ENCODE measurements at regions not wholly inside any gene's neighbourhood (a gene's known extent, or its start where the extent isn't known, plus 50 kb on each side); places are given as distances from the start of the nearest gene placed in this dataset.

DNA sequence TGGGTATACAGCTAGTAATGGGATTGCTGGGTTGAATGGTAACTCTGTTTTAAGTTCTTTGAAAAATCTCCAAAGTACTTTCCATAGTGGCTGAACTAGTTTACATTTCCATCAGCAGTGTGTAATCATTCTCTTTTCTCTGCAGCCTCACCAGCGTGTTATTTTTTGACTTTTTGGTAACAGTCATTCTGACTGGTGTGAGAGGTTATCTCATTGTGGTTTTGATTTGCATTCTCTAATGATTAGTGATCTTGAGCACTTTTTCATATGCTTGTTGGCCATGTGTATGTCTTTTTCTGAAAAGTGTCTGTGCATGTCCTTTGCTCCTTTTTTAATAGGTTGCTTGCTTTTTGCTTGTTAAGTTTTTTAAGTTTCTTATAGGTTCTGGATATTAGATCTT, 194.2 kb upstream of the PHACTR1 start:
- TF ChIP-seq, protein P1, sequence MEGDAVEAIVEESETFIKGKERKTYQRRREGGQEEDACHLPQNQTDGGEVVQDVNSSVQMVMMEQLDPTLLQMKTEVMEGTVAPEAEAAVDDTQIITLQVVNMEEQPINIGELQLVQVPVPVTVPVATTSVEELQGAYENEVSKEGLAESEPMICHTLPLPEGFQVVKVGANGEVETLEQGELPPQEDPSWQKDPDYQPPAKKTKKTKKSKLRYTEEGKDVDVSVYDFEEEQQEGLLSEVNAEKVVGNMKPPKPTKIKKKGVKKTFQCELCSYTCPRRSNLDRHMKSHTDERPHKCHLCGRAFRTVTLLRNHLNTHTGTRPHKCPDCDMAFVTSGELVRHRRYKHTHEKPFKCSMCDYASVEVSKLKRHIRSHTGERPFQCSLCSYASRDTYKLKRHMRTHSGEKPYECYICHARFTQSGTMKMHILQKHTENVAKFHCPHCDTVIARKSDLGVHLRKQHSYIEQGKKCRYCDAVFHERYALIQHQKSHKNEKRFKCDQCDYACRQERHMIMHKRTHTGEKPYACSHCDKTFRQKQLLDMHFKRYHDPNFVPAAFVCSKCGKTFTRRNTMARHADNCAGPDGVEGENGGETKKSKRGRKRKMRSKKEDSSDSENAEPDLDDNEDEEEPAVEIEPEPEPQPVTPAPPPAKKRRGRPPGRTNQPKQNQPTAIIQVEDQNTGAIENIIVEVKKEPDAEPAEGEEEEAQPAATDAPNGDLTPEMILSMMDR (IDR thresholded peaks at IDR 0.05): no peak
- TF ChIP-seq POLR2AphosphoS5 (IDR thresholded peaks at IDR 0.05): no peak
- no peak for TF ChIP-seq POLR2A (IDR thresholded peaks at IDR 0.05)

Data from breast epithelium (tissue), 3 donors.